Left renal pelvis (tissue), 4 donors: ENCODE measurements at regions not wholly inside any gene's neighbourhood (a gene's known extent, or its start where the extent isn't known, plus 50 kb on each side); places are given as distances from the start of the nearest gene placed in this dataset.
"Not testable (repeated sequence)": the region's sequence is repeated elsewhere in the genome, so short reads cannot be mapped to it uniquely, and the experiment has no call there.

Source experiments
- DNase-seq, 4 donors: peaks; one replicate each; pipeline ENCODE4 v3.0.0-alpha.2; 2013; ENCODE audit warnings: low read depth in 4 of 4, low spot score in 3 of 4

DNA sequence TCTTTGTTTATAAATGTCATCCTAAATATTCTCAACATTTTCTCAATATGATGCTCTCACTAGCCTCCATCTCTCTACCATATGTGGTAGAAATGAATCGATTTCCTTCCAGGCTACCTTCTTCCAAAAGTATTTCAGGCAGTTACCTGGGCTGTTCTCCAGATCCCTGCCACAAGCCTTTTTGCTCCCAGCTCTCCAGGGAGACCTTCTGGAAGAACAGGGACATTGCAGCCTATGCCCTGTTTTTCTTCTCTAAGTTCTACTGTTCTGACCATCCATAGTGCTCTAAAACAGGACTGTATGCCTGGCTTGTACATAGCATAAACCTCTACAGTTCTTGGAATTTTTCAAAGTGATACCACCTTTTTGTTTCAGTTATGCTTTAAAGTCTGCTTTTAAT, 552.8 kb downstream of the ANKRD7 start:
- no peak for DNase-seq

DNA sequence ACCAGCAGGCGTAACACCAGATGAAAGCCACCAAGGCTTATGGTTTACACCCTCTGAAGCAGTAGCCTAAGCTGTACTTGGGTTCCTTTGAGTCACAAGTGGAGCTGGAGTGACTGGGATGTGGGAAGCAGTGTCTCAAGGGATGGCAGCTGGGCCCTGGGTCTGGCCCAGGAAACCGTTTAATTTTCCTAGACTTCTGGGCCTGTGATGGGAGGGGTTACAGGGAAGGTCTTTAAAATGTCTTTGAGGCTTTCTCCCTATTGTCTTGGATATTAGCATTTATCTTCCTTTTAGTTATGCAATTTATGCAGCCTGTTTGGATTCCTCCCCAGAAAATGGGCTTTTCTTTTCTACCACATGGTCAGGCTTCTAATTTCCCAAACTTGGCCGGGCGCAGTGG, 568.2 kb downstream of the ANKRD7 start:
- DNase-seq: no peak

DNA sequence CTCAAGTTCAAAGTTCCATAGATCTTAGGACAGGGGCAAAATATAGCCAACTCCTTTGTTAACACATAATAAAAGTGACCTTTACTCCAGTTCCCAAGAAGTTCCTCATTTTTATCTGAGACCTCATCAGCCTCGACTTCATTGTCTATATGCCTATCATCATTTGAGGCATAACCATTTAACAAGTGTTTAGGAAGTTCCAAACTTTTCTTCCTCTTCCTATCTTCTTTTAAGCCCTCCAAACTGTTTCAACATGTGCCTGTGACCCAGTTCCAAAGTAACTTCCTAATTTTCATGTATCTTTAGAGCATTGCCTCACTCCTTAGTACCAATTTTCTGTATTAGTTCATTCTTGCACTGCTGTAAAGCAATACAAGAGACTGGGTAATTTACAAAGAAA, 569.1 kb downstream of the ANKRD7 start:
- DNase-seq: no peak

DNA sequence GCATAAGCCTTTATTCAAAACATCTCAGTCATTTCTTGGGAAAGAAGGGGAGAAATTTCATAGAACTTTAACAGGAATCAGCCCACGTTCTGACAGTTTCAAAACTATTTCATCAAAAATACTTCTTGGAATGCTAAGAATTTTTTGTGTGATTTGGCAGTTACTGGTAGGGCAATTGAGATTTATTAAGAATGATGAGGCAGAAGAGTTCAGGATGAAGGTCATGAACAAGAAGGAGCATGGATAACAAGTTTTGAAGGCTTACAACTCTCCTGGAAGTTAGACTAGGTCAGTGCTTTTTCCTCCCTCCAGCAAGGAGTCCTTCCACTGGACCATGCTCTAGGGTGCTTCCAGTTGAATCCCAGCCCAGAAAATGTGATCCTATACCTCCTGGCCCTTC, 569.9 kb downstream of the ANKRD7 start:
- DNase-seq: no peak

DNA sequence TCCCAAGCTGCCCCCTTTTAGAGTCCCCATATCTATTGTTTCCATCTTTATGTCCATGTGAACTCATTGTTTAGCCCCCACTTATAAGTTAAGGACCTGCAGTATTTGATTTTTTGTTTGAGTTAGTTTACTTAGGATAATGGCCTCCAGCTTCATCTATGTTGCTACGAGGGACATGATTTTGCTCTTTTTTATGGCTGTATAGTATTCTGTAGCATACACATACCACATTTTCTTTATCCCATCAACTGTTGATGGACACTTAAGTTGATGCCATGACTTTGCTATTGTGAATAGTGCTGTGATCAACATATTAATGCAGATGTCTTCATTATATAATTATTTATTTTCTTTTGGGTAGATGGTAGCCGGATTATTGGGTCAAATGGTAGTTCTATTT, 576.9 kb downstream of the ANKRD7 start:
- no peak for DNase-seq

DNA sequence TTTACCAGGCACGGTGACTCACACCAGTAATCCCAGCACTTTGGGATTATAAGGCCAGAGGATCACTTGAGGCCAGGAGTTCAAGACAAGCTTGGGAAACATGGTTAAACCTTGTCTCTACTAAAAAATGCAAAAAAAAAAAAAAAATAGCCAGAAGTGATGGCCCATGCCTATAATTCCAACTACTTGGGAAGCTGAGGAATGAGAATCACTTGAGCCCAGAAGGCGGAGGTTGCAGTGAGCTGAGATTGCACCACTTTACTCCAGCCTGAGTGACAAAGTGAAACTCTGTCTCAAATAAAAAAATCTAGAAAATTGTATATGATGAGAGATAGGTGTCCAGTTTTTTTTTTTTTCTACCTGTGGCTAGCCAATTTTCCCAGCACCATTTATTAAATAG, 578.2 kb downstream of the ANKRD7 start:
- DNase-seq: no peak

DNA sequence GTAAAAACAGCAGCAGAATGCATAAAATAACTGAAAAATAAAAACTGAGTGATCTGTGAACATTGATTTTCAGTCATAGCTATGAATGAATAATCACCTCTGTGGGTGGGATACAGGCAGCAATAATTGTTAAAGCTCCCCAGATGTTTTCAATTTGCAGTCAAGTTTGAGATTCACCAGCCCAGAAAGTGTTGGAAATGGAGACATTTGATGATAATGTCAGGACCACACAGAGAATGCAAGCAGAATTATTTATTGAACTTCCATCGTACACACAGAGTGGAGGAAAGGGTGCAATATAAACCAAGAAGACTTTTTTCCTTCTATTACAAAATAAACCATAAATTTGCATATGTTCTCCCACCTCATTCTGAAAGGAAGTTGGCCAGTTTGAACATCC, 601.7 kb downstream of the ANKRD7 start:
- no peak for DNase-seq

DNA sequence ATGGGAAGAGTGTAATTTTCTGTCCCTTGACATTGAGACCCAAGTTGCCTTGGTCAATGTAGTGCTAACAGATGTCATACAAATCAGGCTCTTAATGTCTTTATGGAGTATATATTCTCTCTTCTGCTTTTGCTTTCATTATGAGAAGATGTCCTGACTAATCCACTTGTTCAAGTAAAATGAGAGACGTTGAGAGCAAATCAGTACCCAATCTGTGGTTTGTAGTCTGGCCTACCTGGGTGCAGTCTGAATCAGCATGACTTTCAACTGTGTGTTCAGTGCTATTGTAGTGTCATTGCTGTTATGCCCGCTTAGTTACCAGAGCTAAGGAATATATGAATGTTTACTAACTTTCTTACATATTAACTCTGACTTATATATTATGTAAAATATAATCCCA, 612.4 kb downstream of the ANKRD7 start:
- DNase-seq: no peak

DNA sequence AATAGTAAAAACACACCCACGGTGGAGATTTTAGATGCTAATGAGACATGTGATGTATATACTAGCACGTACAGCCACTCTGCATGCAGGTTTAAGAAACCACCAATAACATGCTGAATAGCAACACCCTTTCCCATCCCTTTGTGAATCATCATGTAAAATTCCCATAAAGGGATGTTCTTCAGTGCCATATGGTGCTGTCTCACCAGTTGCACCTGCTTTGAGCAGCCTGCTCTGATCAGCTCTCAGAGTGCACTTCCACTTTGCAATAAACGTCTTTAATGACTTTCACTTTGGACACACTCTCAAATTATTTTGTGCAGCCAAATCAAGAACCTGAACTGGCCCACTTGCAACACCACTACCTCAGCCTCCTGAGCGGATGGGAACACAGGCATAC, 615.0 kb downstream of the ANKRD7 start:
- DNase-seq: no peak

DNA sequence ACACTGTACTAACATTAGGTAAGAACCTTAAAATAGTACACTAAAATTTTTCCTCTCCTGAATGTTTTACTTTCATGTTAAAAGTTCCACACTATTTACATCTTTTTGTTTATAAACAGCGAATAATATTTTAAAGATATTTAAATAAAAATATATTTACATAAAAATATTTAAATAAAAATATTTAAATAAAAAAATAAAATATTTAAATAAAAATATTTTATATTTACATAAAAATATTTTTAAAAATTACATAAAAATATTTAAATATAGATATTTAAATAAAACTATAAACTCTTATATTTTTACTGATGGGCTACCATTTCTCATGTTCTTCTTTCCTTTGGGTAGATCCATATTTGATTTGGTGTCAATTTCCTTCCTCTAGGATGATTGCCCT, 619.0 kb downstream of the ANKRD7 start:
- DNase-seq: no peak

DNA sequence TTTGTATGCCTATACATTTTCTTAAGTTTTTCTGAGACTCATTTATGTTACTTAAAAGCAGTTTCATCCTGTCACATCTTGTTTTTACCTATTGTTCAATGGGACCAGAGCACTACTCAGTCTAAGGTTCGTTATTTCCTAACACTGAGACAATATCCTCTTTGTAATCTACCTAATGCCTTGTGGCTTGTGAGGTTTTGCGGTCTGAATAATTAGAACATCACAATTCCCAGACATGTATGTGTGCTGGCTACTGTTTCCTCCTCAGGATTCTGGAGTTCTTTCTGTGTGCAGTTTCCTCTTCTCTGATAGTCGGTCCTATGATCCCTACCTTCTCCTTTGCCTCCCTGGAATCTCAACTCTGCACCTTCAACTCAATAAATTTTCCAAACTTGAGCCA, 620.2 kb downstream of the ANKRD7 start:
- no peak for DNase-seq

DNA sequence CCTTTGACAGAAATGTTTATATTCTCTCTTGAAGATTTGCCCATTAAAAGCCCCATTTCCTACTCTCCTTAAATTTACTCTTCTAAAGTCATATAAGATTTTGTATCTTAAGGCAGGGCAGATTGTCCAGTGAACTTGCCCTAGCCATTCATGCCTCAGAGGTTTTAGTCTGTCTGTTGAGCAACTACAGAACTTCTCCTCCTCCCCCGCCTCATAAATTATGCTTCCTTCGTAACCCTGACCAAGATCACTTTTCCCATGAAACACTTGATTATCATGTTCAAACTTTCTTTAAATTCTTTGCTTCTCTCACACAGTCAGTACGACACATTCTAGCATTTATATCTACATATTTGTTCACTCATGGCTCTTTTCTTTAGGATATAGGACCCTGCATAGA, 621.3 kb downstream of the ANKRD7 start:
- DNase-seq: peak in 1 of 4 donors; percentile 40

DNA sequence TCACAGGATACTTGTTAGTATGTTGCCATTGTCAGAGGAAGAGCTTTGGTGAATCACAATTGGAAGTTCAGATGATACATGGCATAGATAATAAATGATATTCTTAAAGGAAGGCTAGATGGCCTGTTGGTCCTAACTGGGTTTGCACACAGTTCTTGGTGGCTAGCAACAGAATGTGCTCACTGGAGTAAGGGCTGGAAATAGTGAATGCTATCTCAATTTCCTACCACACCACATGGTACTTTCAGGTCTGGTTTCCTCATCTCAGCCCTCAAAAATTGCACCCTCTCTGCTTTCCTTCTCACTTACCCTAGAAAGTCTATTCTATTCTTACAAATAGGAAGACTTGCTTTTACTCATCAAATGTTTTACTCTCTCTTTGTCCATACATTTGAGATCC, 622.5 kb downstream of the ANKRD7 start:
- DNase-seq: no peak

DNA sequence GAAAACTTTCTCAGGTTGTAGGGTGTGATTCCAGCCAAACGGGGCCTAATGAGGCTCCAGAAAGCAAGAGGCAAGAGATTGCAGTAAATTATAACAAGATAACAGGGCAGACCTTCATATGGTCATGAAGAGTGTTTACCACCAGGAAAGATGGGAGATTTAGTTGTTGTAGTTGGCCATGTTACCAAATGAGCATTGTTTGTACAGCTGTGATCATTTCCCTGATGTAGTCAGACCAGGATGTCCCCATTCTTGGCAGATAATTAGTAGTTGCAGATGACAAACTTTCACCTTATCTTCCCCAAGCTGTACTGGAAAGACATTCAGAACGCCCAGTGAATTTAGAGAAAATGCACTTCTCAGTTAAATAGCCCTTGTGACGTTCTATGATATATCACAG, 630.8 kb downstream of the ANKRD7 start:
- DNase-seq: no peak

DNA sequence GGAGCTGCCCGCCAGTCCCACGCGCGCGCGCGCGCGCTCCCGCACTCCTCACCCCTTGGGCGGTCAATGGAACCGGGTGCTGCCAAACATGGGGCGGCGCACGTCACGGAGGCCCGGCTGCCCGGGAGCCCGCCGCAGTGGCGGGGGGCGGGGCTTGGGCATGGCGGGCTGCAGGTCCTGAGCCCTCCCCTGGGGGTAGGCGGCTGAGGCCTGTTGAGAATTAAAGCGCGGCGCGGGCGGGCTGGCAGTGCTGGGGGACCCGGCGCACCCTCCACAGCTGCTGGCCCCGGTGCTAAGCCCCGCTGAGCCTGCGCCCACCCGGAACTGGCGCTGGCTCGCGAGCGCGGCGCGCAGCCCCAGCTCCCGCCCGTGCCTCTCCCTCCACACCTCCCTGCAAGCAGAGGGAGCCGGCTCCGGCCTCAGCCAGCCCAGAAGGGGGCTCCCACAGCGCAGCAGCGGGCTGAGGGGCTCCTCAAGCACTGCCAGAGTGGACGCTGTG, 634.2 kb downstream of the ANKRD7 start:
- DNase-seq: no peak

DNA sequence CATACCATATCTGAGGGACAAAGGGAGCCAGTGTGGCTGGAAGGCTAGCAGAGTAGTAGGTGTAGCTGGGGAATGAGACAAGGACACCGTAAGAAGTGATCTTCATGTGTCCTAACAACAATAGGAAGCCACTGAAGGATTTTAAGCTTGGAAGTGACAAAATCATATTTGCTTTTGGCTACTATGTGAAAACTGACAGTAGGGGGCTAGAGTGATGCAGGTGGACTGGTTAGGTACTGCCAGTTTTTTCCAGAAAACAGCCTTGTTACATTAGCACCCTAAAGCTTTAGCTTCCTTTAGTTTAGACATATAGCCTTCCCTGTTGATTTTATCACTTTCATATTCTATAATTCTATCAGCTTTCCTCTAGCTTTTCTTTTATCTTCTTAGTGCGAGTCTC, 637.1 kb downstream of the ANKRD7 start:
- DNase-seq: no peak

DNA sequence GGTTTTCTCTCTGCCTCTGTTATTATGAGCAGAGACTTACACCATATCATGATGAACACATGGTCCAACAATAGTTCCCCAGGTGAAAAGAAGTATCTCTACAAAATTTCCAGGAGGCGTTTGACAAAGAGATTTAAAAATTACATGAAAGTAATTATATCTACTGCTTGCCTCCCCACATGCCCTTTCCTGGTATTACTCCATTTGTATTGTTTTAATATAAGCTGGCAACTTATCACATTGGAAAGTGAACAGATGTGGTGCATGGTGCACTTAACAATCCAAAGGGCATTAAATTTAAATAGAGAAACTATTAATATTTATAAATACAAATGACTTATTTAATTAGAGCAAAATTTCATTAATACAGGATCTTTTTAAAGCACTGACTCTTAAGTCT, 638.2 kb downstream of the ANKRD7 start:
- no peak for DNase-seq

DNA sequence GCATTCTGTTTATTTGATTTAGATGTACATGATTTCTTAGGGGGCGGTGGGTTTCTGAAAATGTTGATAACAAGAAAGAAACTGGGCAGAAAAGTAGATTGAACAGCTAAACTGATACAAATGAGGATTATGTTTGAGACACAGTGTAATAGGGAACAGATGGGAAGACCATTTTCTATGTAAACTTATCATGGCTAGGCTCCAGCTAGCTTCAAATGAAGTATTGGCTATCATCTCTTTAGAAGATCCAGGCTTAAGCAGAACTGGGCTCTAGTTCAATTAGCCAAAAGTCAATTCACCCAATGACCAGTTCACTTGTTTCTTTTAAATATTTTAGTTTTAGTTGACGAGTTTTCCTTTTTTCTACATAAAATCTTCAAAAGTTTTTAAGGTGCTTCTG, 639.5 kb downstream of the ANKRD7 start:
- no peak for DNase-seq

DNA sequence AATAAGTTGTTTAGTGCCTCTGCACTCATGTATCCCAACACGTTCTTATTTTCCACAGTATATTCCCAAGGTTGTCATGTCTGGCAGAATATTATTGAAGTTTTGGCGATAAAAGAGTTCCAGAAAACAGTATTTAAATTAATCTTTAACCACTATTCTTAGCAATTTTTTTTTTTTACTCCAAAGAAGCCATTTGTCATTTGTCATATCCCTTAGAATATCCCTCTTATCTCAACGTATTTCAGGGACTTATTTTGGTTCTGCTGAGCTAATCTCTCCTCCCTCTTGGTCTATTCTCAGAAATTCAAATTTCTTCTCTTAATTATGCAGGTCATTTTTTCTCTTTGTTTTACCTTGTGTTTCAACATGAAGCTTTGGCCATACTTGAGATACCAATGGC, 643.4 kb downstream of the ANKRD7 start:
- no peak for DNase-seq

DNA sequence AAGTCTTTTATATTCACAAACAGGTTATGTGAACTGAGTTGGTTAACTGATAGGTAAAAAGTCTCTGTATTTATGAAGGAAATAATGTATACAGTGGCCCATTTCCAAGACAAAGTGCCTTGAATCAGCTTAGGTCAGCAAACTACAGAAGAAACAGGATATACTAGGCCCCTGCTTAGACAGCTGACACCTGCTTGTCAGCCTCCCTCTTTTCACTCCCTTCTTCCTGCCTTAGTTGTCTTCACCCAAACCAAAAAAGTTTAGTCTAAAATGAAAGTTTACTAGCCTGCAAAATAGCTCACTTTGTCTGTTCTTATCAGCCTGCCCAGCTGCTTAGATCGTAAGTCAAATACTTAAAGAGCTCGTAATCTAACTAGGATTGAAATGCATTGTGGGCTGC, 644.6 kb downstream of the ANKRD7 start:
- not testable (repeated sequence) for DNase-seq

DNA sequence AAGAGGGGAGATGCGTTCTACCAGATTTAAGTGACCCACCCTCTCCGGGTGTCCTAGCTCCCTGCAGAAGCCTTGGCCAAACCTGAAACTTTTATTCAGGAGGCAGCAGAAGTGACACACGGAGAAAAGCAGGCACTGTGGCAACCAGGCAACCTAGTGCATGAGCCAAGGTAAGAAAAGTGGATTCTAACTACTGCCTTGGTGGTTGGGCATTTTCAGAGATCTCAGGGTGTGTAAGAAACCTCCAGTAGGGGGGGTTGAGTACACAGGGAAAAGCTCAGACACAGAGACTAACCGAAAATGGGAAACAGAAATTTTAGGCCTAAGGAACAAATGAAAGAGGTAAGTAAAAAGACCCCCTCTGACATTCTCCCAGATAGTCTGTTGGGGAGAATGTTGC, 645.7 kb downstream of the ANKRD7 start:
- no peak for DNase-seq

DNA sequence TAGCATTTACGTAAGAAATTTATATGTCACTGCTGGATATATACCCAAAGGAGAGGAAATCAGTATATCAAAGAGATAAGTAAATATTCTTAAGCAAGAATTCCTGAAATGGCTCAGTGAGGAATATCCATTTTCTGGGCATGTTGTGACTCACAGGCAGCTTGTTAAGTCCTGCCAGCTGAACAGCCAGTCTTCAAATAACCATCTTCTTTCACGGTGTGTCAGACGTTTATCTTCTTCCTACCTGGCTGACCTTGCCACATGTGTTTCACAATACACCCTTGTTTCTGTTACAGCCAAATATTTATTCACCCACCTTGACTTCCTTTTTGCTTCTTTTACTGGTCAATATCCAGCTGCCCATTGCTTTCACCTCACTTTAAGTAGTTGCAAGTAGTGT, 648.1 kb downstream of the ANKRD7 start:
- DNase-seq: no peak

DNA sequence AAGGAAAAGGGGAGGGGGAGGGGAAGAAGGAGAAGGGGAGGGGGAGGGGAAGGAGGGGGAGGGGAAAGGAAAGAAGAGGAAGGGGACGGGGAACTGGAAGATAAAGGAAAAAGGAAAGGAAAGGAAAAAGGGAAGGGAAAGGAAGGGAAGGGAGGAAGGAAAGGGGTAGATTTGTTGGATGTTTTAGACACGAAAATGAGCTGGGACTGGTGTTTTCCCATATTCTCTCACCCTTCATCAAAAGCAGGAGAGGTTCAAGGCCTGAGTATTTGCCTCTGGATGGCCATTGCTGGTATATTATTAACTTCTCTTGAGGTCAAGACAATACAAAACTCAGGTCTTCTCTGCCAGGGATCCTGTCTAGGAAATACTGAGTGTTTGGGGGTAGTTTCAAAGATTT, 652.7 kb downstream of the ANKRD7 start:
- DNase-seq: no peak

DNA sequence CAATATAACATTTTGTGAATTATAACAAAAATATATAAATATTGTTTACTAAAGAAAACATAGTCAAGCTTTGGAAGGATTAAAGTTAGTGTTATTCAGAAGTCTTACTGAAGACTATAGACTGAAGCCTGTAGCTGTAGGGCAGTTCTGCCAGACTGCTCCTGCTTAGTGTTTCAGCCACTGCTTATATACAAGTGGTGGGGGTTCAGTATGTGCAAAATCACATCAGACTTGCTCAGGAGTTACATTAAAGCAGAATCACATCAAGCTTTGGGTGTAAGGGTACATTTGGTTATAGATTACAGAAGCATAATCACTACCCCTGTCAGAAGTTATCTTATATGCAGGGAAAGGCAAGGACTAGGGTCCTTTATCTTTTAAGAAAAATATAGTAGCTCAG, 653.8 kb downstream of the ANKRD7 start:
- no peak for DNase-seq
